Amniotic epithelial cell (primary cell): ENCODE measurements at regions not wholly inside any gene's neighbourhood (a gene's known extent, or its start where the extent isn't known, plus 50 kb on each side); places are given as distances from the start of the nearest gene placed in this dataset.
"Not testable (repeated sequence)": the region's sequence is repeated elsewhere in the genome, so short reads cannot be mapped to it uniquely, and the experiment has no call there.

Experiments
- DNase-seq: peaks from one replicate; pipeline ENCODE4 v3.0.0-alpha.2; 2010; ENCODE audit warnings: low read depth

DNA sequence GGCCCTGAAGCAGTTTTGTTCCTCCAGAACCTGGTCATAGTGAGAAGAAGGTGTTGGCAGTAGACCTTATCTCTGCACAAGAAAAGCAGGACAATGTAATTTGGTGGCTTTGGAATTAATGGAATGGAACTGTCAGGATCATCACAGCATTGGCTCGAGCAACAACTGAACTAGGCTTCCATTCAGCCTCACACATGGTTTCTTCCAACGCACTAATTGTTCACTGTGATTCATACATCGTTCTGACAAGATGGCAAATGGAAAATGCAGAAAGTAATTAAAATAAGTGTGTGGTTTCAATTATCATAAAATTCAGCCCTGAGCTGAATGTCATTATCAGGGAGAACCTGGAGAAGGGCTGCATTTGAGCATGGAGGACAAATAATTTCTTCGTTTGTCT, 80.6 kb downstream of the MFSD1 start:
- no peak for DNase-seq

DNA sequence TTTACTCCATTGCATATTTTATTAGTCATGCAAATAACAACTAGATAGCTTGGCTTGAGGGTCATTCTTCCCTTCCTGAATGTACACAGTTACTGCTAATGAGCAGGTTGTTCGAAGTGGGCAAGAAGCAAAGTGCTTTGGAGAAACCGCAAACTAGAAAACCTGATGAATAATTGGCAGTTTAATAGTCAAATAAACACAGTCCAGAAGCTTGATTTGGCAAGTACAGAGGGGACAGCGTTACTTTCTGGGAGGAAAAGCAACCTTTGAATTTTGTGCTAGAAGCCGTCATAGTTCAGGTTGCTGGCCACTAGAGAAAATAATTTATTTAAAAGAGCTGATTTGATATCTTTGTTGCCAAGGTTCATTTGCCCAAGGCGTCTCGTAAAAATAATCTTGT, 94.9 kb downstream of the MFSD1 start:
- DNase-seq, result no peak

DNA sequence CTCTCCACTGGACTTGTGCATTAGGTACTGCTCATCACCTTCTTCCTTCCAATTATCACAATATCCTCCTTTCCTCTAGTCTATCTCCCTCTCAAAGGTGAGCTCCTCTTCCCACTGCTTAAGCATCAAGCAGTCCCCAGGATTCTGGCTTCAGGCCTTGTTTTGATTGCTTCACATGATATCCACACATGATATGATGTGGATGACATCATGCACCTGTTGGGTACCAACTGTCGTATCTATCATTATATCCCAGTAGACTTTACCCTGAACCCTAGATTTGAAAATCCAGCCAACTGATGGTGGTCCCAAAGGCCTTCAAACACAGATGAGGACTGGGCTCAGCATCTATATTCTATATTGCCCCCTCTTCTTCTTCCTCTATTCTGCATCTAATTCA, 104.9 kb downstream of the MFSD1 start:
- DNase-seq, result no peak

DNA sequence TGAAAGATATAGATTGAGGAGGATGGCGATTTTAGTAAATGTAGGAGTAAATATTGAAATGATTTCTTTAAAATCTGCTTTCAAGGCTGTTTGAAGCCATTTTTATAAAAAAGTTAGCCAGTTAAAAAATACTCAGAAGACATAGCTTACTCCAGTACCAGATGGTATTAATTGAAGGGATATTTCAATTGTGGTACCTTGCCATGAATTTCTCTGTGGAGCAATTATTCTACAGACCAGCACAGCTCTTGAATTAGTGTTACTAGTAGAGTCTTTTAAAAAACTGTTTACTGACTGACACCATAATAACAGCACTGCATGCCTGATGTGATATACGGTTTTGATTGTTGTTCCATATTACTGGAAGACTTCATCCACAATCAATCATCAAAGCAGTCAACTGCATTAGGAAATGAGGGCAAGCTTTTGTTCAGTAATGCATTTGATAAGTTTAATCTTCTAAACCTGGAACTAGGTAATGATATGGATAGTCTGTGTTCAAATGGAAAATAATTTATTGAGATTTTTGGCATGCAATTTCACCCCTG, 106.4 kb downstream of the MFSD1 start:
- DNase-seq, result no peak

DNA sequence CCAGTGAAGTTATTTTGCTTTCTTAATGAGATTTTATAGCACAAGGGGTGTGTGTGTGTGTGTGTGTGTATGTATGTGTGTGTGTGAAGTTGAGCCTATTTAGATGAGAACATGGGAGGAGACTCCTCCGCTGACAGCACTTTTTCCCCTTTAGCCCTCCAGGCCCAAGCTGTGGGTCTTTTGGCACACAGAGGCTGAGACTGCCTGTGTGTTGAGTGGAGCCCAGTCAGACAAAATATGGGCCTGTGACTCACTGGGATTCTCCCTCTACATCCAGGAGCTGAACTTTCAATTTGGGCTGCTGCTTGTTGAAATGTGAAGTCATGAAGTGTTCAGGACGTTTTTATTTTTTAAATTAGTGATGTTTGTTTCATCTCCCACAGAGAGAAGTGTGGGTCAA, 108.0 kb downstream of the MFSD1 start:
- DNase-seq, result no peak

DNA sequence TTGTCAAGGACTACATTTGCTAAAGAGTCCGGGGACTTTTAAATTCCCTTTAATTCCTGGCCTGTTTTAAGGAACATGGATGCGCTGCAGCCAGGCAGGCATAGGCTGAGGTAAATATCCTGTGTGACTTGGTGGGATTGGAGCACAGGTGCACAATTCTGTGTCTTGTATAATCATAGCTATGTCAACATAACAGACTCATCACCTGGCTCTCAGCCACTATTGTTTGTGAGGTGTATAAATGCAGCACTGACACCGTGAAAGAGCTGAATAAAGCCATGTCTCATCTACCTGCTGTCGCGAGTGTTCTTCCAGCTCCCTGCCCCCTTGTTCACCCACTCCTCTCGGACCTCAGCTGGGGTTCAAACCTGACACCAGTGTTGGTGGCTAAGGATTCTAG, 109.7 kb downstream of the MFSD1 start:
- DNase-seq, result no peak

DNA sequence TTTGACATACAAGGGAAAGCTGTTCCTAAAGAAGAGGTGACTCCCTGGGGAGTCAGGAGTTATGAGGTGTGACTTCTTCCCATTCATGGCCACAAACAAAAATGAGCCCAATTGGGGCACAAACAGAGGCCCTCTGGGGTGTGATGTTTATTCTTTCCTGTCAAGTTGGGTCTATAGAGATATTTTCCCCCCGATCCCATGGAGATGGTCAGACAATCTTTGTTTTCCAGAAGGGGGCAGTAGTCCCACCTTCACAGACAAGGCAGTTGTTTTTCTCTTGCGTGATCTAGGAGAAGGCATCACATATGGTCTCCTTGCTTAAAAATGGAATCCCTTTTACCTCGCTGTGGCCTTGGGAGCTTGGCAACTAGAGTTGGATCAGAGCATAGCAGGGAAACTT, 110.3 kb downstream of the MFSD1 start:
- DNase-seq, result peak; percentile 13

DNA sequence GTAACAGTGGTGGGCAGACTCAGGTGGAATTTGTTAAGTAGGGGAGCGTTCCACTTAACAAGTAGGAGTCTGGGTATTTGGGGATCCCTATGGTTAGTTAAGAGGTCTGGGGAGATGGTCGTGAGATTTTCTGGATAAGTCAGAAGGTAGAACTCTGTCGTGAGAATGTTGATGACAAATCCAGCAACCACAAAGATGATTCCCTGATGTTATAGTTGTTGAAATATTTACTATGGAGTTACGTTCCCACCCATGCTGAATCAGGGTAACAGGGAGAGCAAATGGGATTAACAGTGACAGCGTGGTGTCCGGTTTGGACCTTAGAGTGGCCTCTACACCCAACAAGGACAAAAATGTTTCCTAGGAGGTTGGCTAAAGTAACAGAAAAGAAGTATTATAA, 110.8 kb downstream of the MFSD1 start:
- no peak for DNase-seq

DNA sequence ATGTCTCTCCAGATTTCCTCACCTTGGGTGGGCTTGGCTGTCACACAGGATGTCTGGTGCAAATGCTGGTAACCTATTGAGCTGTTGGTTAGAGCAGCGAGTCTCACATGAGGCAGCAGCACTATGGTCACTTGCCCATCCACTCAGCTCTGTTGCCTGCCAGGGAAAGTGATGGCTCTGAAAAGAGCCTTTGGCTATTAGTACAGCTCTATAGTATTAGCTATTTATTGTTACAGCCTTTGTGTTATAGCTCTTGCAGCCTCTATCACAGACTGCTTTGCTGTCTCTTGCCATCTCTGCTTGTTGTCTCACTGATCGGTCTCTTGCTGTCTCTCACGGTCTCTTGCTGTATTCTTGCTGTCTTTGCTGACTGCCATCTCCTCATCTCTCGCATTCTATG, 114.3 kb downstream of the MFSD1 start:
- no peak for DNase-seq

DNA sequence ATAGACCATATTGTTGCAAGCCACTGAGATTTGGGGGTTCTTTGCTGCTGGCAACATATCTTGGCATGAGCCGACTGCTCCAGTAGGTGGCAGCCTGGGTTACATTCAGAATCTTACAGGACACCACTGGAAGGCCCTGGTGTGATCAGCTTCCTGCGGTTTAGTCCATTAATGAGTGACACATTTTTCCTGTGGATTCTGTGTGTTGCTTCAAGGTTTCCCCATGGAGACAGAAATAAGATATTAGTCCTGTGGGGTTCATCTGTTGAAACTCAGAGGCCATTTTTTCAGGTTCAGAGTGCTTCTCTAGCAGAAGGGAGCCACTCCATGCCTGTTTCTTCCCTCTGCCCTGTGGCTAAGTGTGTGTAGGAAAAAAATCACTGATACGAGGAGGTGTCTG, 116.2 kb downstream of the MFSD1 start:
- peak; percentile 73 for DNase-seq

DNA sequence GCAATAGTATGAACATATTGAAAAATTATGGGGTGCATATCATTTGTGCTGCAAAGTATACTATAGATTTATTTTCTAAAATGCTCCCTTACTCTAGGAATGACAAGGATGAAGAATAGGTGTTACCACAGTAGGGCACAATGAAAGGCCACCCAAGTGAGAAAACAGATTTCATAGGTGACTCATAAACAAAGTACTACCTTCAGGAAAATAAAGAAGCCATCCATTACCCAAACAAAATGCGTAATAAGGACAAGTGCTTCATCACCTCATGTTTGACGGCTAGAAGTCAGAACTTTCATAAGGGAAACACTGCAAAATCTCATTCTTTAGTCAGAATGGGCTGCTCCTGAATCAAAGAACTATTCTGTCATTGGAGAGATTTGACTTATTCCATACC, 116.6 kb downstream of the MFSD1 start:
- DNase-seq, result no peak

DNA sequence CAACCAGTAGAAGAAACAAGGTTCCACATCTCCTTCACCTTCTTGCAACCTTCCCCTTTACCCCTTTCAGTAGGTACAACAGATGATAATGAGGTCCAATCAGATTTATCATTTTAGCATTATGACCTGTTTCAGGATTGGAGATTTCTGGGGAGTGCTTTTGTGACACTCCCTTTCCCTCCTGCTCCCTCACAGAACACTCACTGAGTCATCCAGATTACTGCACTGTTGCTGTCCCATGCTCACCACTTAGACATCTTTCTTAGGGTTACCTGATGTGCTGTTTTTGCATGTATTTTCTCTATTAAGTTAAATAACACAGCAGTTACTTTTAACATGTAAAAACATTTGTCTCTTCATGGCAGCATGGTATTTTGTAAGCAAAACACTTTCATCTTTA, 118.5 kb downstream of the MFSD1 start:
- peak; percentile 6 for DNase-seq

DNA sequence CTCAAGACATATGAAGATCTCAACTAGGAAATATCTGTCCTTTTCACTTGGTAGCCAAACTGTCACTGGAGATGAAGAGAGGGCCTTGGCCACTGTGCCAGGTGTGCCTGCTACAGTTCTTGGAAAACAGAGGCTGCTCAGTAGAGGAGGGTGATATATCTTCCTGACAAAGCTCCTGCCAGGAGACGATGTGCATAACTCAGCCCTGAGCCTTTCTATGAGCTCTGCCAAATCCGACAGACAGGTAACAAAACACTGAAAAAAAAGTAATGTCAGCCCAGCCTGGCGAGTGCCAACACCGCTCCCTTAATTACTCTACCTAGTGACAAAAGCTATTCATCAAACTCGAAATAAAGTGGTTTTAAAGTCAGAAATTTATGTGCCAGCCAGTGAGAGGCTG, 123.2 kb downstream of the MFSD1 start:
- no peak for DNase-seq

DNA sequence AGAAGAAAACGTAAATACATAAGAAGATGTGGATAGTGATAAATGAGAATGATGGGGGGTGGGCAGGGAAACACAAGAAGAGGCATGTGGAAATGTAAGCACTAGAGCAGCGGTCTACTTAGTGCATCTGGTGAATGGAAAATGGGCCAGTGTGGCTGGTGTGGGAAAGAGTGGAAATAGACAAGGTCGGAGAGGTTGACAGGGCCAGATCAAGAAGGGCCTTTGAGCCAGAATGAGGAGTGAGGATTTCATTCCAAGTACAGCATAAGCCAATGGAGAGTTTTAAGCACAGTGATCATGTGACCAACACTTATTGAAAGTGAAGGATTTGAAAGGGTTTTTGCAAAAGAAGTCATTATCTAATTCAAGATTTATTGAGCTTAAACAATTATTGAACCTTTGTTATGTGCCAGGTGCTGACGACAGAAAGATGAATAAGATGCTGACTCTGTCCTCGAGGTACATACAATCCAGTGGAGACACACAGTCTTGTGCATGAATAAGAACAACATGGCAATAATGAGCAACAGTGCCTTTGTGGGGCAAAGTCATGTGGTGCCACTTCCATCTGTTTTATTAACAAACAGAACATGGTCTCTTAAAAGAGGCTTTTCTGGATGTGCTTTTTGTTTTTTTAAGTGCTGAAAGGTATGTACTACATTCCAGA, 124.1 kb downstream of the MFSD1 start:
- DNase-seq, result no peak

DNA sequence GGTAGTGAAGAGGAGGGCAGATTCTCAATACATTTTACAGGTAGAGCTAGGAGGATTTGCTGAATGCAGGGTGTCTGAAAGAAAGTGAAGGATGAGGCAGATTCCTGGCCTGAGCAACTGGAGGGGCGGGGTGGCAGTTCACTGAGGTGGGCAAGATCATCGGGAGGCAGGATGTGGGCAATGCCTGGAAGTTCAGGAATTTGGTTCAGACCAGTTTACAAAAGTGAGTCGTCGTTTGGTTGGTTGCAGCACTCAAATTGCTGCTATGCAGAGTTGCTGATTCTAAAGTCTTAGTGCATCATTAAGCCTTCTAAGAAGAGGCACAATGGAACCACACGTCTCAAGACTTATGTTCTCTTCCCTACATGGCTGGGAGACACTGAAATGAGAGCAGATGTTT, 134.0 kb downstream of the MFSD1 start:
- DNase-seq, result no peak

DNA sequence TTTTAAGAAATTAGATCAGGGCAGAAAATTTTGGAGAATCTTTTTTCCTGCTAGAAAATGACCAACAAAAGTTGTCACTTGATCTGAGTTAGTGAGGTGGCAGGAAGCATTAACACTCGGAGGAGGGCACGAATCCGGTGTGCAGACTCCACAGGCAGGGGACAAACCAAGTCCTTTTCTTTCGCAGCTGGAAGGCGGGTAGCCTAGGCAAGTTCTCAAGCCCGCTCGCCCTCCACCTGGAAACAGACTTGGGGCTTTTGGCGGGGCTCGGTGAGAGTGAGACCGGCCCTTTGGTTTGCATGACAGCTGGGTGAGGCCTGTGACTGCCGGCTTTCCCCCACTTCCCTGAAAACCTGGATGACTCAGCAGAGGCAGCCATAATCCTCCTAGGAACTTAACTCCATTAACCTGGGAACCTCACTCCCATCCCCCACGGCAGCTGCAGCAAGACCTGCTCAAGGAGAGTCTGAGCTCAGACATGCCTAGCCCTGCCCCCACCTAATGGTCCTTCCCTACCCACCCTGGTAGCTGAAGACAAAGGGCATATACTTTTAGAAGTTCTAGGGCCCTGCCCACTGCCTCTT, 134.8 kb downstream of the MFSD1 start:
- no peak for DNase-seq

DNA sequence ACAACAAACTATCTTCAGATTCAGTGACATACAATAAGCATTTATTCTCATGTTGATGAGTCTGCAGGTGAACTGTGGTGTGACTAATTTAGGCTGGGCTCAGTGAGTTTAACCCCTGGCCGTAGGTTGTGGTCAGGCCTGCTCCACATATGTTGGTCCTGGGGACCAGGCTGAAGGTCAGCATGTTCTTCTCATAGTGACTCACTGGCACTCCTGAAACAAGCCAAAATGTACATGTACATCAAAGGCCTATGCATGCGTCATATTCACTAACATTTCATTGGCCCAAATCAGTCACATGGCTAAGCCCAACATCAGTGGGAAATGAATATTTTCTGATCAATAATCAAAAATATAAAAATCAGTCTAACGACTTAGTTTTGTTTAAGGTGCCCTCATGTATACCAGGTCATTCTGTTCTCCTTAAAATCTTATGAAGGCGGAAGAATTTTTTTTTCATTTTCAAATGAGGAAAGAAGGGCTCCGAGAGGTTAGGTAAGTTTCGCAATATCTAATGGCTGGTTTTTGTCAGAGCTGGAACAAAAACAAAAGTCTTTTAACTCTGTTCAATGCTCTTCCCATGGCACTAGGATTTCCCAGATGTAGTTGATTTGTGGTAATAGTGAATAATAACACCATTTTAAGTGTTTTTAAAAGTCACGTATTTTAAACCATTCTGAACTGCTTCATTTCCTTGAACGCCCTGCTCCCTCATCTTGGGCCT, 148.5 kb downstream of the MFSD1 start:
- peak; percentile 22 for DNase-seq

DNA sequence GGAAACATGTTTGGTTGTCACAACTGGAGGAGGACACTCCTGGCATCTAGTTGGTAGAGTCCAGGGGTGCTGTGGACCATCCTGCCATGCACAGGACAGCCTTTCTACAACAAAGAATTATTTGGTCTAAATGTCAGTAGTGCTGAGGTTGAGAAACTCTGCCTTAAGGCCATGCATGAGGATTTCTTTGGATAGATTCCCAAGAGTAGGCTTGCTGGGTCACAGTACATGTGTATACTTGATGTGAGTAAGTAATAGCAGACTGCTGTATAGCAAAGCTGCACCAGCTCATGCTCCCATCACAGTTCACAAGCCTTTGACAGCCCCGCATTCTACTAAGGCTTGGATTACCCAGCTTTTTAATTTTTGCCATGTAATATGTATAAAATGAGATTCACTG, 151.3 kb downstream of the MFSD1 start:
- DNase-seq, result no peak

DNA sequence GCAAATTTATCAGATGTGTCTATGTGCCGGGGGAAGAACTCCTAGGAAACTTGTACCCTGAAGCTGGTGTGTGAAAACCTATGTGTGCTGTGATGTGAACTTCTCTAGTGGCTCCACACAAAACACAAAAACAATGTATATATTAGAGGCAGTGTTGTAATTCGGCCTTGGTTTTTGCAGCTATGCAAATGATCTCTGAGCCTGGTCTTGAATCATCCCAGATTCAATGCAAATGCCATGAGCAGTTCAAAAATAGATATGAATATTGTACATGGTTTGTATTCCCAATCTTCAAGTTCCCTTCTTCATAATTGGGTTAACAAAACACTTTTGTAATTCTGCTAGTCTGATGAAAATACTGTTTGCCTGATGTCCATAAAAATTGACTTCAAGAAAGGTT, 152.6 kb downstream of the MFSD1 start:
- DNase-seq, result no peak

DNA sequence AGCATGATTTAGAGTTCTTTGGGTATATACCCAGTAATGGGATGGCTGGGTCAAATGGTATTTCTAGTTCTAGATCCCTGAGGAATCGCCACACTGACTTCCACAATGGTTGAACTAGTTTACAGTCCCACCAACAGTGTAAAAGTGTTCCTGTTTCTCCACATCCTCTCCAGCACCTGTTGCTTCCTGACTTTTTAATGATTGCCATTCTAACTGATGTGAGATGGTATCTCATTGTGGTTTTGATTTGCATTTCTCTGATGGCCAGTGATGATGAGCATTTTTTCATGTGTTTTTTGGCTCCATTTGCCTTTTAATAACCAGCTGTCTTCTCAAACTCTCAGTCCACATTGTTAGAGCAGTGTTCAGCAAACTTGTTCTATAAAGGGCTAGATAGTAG, 155.9 kb downstream of the MFSD1 start:
- DNase-seq, result not testable (repeated sequence)

DNA sequence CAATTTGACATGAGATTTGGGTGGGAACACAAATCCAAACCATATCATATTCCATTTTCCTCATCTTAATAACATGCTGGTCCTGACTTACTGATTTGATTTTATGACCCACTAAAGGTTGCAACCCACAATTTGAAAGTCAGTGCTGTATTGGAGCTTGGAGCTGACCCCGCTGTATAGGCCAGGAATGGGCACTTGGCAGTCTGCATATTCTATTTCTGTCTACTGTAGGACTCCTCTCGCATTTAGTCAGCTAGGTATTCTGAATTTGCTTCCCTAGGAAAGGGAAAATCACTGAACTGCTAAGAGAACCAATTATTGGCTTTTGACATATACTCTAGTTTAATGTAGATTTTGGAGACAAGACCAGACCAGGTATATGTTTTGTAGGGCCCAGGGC, 157.0 kb downstream of the MFSD1 start:
- DNase-seq, result no peak

DNA sequence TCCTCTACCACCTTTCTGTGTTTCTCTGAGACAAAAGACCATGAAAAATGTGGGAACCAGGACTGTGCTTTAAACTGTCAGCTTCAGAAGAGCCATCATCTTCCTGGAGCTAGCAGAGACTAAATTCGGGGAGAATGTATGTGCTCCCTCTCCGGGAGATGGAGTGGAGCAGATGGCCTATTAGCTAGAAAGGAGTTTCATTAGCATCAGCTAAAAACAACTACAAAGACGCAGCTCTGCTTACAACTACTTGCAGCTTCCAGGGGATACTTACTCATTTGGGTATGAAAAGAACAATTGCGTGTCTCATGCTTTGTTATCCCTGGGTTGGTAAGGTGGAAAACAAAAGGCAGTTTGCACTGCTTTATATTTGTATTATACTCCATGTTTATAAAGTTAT, 159.6 kb downstream of the MFSD1 start:
- no peak for DNase-seq

DNA sequence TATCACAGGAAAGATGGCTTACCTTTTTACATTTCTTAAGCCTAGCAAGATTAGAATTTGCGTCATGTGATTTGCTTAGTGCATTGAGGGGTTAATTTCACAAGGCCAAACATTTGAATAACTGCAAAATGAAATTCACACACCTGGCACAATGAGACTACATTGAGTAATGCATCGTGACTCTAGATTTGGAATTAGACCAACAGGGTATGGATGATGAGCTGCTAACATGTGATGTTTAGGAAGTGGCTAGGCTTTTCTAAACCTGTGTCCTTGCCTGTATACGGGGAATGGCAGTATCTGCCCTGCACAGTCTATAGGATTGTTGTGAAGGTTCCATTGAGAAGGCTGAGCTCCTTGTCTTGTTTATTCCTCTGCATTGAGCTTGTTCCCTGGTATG, 160.1 kb downstream of the MFSD1 start:
- DNase-seq, result no peak
